HepG2 (cell line): ENCODE measurements at regions not wholly inside any gene's neighbourhood (a gene's known extent, or its start where the extent isn't known, plus 50 kb on each side); places are given as distances from the start of the nearest gene placed in this dataset.

ENCODE experiments used
- IRF2 ChIP-seq: IDR thresholded peaks from 2 replicates; pipeline ENCODE4 v1.6.1; 2018; ENCODE audit warnings: missing genetic modification reagents, missing compliant biosample characterization
- KAT2B ChIP-seq: fragments of 150-350 bp; IDR thresholded peaks from 2 replicates; pipeline ENCODE4 v1.6.1; 2014; ENCODE audit warnings: low read depth, low read length, borderline replicate concordance
- RAD21 ChIP-seq: fragments of 450-650 bp; formaldehyde crosslinking; IDR thresholded peaks from 2 replicates; pipeline ENCODE4 v1.5.0; 2020; ENCODE audit warnings: mild to moderate bottlenecking
- RAD51 ChIP-seq: fragments of 450-650 bp; IDR thresholded peaks from 2 replicates; pipeline ENCODE4 v1.6.1; 2016; ENCODE audit warnings: borderline replicate concordance
- ZNF274 ChIP-seq: sonication (generic); formaldehyde crosslinking; IDR thresholded peaks from 2 replicates; pipeline ENCODE4 v1.5.1; 2020; ENCODE audit warnings: mild to moderate bottlenecking, missing genetic modification reagents
- ZNF343 ChIP-seq: sonication (generic); formaldehyde crosslinking; IDR thresholded peaks from 2 replicates; pipeline ENCODE4 v1.4.0; 2020; ENCODE audit warnings: mild to moderate bottlenecking, missing genetic modification reagents
- ZNF709 ChIP-seq: sonication (generic); formaldehyde crosslinking; IDR thresholded peaks from 2 replicates; pipeline ENCODE4 v1.5.0; 2020; ENCODE audit warnings: mild to moderate bottlenecking, missing genetic modification reagents
- TF ChIP-seq, protein P1 (sequence below): sonication (generic); formaldehyde crosslinking; IDR thresholded peaks from 2 replicates; pipeline ENCODE4 v1.4.0; 2020; ENCODE audit warnings: missing genetic modification reagents, borderline replicate concordance
- TF ChIP-seq, protein P2 (sequence below): sonication (generic); formaldehyde crosslinking; IDR thresholded peaks from 2 replicates; pipeline ENCODE4 v1.4.0; 2020; ENCODE audit warnings: mild to moderate bottlenecking, missing genetic modification reagents

DNA sequence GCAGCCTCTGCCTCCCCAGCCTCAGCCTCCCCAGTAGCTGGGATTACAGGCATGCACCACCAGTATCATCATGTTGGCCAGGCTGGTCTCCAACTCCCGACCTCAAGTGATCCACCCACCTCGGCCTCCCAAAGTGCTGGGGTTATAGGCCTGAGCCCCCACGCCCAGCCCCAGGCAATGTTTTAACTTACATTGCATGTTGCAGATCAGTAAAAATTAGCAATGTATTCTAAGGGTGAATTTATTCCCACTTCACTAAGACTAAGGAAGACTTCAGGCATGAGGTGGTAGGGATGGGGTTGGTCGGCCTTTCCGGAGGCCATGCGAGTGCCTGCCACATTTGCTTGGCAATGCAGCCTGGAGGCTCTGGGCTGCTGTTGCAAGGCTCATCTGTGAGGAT is 66.8 kb upstream of the JDP2 start:
- TF ChIP-seq, protein P1, sequence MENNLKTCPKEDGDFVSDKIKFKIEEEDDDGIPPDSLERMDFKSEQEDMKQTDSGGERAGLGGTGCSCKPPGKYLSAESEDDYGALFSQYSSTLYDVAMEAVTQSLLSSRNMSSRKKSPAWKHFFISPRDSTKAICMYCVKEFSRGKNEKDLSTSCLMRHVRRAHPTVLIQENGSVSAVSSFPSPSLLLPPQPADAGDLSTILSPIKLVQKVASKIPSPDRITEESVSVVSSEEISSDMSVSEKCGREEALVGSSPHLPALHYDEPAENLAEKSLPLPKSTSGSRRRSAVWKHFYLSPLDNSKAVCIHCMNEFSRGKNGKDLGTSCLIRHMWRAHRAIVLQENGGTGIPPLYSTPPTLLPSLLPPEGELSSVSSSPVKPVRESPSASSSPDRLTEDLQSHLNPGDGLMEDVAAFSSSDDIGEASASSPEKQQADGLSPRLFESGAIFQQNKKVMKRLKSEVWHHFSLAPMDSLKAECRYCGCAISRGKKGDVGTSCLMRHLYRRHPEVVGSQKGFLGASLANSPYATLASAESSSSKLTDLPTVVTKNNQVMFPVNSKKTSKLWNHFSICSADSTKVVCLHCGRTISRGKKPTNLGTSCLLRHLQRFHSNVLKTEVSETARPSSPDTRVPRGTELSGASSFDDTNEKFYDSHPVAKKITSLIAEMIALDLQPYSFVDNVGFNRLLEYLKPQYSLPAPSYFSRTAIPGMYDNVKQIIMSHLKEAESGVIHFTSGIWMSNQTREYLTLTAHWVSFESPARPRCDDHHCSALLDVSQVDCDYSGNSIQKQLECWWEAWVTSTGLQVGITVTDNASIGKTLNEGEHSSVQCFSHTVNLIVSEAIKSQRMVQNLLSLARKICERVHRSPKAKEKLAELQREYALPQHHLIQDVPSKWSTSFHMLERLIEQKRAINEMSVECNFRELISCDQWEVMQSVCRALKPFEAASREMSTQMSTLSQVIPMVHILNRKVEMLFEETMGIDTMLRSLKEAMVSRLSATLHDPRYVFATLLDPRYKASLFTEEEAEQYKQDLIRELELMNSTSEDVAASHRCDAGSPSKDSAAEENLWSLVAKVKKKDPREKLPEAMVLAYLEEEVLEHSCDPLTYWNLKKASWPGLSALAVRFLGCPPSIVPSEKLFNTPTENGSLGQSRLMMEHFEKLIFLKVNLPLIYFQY (CRISPR knock-in tag): no peak
- TF ChIP-seq ZNF343 (no peak), ZNF274 (CRISPR knock-in tag) (no peak), KAT2B (no peak), IRF2 (CRISPR knock-in tag) (no peak), RAD21 (CRISPR knock-in tag) (no peak), RAD51 (no peak), ZNF709 (CRISPR knock-in tag) (no peak)
- TF ChIP-seq, protein P2, sequence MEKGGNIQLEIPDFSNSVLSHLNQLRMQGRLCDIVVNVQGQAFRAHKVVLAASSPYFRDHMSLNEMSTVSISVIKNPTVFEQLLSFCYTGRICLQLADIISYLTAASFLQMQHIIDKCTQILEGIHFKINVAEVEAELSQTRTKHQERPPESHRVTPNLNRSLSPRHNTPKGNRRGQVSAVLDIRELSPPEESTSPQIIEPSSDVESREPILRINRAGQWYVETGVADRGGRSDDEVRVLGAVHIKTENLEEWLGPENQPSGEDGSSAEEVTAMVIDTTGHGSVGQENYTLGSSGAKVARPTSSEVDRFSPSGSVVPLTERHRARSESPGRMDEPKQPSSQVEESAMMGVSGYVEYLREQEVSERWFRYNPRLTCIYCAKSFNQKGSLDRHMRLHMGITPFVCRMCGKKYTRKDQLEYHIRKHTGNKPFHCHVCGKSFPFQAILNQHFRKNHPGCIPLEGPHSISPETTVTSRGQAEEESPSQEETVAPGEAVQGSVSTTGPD (CRISPR knock-in tag): no peak
